Esophagus squamous epithelium (tissue), 4 donors: ENCODE measurements at regions not wholly inside any gene's neighbourhood (a gene's known extent, or its start where the extent isn't known, plus 50 kb on each side); places are given as distances from the start of the nearest gene placed in this dataset.

Experiments
- POLR2A ChIP-seq, 4 donors: fragments of 450-650 bp; IDR thresholded peaks; one replicate each; pipeline ENCODE4 v1.6.1; 2017; ENCODE audit warnings: antibody characterized with exemption in 4 of 4, mild to moderate bottlenecking in 4 of 4, moderate library complexity in 3 of 4
- TF ChIP-seq, protein P1 (sequence below), 6 experiments: fragments of 450-650 bp in 4 of 6; fragments of 200-600 bp in 2 of 6; sonication (generic) in 2 of 6; IDR thresholded peaks; one replicate each; pipeline ENCODE4 v1.5.1; 2016 to 2019; ENCODE audit warnings: antibody characterized with exemption in 6 of 6, mild to moderate bottlenecking in 4 of 6, moderate library complexity in 4 of 6

DNA sequence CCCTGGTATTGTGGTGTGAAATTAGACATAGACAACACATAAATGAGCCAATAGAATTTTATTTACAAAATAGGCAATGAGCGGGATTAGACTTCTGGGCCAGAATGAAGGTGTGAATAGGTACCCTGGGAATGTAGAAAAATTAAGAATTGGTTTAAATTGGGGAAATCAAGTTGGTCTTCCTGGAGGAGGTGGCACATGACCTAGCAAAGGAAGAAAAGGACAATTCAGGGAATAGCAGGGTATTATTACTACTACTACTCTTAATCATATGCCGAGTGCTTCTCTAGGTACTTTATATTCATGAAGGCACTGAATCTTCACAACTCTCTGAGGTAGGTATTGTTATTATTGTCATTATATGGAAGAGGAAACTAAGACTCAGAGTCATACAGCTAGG lies 202.1 kb downstream of the LHFPL1 start:
- TF ChIP-seq POLR2A (IDR thresholded peaks at IDR 0.05), result no peak
- TF ChIP-seq, protein P1, sequence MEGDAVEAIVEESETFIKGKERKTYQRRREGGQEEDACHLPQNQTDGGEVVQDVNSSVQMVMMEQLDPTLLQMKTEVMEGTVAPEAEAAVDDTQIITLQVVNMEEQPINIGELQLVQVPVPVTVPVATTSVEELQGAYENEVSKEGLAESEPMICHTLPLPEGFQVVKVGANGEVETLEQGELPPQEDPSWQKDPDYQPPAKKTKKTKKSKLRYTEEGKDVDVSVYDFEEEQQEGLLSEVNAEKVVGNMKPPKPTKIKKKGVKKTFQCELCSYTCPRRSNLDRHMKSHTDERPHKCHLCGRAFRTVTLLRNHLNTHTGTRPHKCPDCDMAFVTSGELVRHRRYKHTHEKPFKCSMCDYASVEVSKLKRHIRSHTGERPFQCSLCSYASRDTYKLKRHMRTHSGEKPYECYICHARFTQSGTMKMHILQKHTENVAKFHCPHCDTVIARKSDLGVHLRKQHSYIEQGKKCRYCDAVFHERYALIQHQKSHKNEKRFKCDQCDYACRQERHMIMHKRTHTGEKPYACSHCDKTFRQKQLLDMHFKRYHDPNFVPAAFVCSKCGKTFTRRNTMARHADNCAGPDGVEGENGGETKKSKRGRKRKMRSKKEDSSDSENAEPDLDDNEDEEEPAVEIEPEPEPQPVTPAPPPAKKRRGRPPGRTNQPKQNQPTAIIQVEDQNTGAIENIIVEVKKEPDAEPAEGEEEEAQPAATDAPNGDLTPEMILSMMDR (IDR thresholded peaks at IDR 0.05), result no peak
